LHCN-M2 (cell line): ENCODE measurements at regions not wholly inside any gene's neighbourhood (a gene's known extent, or its start where the extent isn't known, plus 50 kb on each side); places are given as distances from the start of the nearest gene placed in this dataset.
"Not testable (repeated sequence)": the region's sequence is repeated elsewhere in the genome, so short reads cannot be mapped to it uniquely, and the experiment has no call there.

Experiments used
- DNase-seq: peaks from one replicate; pipeline ENCODE4 v3.0.0-alpha.2; 2012; ENCODE audit warnings: low read depth

- DNase-seq: no peak
Measured at GRCh38 chr12:29970501-29970900, 186.8 kb upstream of the TMTC1 start.

GRCh38 chr12:29962276-29963035 lies 178.7 kb upstream of the TMTC1 start:
- no peak for DNase-seq

- peak; percentile 15 for DNase-seq
Measured at GRCh38 chr12:29961231-29961630, 177.5 kb upstream of the TMTC1 start.

GRCh38 chr12:29960122-29960521 lies 176.4 kb upstream of the TMTC1 start:
- no peak for DNase-seq

- DNase-seq: no peak
Measured at GRCh38 chr12:29957835-29958234, 174.1 kb upstream of the TMTC1 start.

- no peak for DNase-seq
Measured at GRCh38 chr12:29945904-29946303, 162.2 kb upstream of the TMTC1 start.

DNA sequence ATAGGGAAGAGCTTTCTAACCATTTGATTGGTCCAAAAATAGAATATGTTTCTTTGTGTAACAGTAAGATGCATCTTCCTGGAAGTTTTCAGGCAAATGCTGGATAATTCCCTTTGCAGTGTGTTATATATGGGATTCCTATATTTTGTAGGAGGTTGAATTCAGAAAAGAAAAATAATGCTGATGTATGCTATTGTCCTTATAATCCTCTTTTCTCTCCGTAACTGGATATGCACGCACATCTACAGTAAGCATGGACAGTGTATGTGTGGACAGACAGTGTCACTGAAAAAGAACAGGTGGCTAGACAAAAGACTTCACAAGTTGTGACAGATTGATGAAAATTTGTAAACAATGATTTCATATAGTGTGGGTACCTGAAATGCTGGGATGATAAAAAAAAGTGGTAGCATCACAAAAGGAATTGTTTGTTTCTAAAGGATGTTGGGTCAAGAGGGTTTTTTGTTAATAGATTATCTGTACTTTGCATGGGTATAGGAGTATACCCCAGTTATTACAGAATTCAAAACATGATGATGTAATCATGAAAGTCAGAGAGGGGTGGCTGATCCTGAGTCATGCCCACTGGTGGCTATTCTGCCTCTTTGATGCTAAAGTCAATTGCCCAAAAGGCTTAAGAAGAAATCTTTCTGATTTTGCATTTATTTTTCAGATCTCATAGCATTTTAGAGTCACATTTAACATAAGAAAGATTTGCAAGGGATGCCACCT lies 160.7 kb upstream of the TMTC1 start:
- DNase-seq: peak; percentile 2

DNA sequence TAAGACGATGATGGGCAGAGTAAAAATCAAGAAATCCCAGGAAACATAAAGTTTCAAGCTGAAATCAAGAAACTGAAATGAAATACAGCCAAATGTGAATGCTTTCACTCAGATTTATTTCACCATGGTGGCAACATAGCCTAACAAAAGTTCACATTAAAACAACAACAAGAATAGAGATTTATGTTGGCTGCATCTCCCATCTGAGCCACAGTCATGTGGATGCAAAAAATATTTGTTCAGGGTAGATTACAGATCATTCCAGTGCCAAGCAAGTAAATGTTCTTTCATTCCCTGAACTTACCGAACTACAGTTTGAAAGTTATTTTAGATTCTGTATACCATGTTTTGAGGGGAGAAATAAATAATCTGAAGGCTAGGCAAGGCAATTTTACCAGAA lies 159.9 kb upstream of the TMTC1 start:
- DNase-seq: no peak

- DNase-seq: no peak
Measured at GRCh38 chr12:29940811-29941210, 157.1 kb upstream of the TMTC1 start.

DNA sequence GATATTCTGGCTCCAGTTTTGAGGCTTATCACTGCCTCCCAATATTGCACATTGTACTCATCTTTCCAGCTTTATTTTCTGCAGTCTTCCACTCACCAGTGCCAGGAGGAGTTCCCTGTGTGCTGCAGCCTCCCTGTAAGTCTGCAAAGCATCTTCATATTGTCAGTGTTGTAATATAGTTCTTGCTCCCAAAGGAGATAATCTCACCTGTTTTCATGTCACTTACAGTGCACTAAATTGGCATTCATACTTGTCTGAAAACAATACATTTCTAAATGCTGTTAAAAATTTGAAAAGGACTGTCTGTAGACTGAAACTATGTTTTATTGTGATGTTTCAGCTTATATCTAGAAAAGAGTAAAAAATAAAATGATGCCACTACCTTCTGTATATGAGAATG lies 146.8 kb upstream of the TMTC1 start:
- no peak for DNase-seq

DNA sequence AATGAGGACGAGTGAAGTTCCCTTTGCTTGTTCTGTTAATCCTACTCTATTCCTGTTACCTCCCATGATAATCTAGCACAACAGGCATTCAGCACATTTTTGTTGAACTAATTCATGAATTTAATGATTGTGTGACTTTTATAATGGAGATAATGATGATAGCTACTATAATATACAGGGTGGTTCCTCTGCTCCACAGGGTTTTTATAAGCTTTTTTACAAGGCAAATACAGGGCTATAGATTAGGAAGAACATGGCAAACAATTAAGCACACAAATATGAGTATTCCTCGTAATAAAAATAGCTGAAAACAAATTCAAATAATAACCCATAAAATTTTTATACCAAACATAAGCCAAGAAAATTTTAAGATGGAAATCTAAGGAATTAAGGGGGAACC lies 145.6 kb upstream of the TMTC1 start:
- no peak for DNase-seq

DNA sequence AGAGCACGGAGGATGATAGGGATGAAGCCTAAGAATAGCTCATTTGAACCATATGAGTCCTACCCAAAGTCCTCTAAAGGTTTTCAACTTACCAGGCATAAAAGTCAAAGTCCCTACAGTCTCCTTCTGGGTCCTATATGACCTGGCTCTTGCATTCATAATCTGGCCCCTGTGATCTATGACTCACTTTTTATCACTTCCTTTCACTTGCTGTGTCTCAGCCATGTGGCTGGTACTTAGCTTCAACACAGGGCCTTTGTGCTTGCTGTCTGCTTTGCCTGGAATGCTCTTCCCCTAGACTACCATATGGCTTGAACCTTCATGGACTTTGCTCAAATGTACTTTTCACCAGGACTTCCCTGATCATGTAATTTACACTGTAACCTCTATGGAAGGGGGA lies 137.6 kb upstream of the TMTC1 start:
- DNase-seq: peak; percentile 65

DNA sequence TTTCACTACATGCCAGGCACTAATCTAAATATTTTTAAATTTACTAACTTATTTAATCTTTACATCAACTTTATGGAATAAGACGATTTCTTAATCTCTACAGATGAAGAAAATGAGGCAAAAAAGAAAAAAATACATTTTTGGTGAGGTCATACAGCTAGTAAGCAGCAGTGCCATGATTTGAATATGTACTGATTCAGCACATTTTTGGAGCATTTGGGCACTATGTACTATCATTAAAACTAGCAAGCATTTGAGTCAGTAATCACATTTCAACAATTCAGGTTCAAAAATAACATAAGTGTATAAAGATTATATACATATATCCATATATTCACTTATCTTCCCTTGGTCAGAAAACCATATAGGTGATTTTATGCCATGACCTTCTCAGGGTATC lies 124.4 kb upstream of the TMTC1 start:
- no peak for DNase-seq

DNA sequence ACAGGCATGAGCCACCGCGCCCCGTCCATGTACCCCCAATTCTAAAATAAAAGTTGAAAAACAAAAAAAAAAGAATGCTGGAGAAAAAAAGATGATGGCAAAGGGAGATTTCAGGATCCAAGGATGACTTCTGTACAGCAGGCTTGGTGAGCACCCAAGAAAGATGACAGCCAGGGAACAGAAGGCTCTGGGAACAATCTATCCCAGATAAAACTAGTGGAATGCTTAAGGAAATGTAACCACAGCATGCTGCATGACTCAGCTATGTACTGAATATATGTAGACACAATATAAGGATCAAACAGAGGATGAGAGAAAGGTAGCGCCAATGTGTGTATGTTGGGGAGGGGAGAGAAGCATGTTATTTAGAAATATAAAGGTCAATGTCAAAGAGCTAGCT lies 123.7 kb upstream of the TMTC1 start:
- DNase-seq: no peak

- no peak for DNase-seq
Measured at GRCh38 chr12:29902043-29902442, 118.3 kb upstream of the TMTC1 start.

- no peak for DNase-seq
Measured at GRCh38 chr12:29901585-29901984, 117.8 kb upstream of the TMTC1 start.

DNA sequence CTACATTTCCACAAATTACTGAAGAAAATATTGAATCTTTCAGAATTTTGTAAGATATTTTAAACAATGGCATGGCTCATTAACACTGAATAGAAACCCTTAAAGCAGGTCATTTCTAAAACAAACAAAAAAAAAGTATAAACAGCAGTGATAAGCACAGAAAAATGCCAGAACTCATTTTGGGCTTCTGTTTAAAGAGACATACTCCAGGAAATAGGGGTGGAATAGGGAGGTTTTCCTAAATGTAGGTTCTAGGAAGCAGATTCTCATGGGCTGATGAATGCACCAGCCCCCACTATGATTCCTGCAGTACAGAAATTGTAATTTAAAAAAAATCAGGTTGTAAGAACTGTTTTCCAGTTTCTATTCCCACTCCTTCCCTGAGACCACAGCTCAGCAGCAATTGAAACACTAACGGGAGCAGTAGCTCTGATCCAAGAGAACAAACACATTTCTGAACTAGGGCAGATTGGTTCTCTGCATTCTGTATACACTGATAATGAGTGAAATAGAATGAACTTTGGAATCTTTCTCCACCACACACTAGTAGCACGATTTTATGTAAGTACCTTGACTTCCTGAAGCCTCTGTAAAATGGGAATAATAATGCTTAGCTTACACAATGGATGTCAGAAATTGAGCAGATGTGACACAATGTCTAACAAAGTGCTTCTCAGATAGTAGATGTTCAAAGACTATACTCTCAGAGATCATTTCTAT lies 115.6 kb upstream of the TMTC1 start:
- DNase-seq: no peak

- DNase-seq: no peak
Measured at GRCh38 chr12:29895966-29896365, 112.2 kb upstream of the TMTC1 start.

DNA sequence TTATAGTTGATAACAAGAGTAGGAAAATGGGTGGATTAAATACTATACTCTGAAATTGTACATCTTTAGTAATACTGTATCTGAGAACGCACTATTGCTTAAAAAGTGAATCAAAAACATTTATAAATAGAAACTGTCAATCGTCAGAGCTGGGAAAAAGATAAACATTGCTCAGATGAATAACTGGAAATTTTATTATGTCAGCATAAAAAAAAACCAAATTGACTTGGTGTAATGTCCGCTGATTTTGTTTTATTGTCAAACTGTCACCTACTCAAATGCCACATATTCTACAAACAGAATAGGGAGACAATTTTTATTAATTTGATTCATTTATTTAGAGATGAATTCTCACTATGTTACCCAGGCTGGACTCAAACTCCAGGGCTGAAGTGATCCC lies 109.3 kb upstream of the TMTC1 start:
- no peak for DNase-seq

- DNase-seq: no peak
Measured at GRCh38 chr12:29891792-29892191, 108.0 kb upstream of the TMTC1 start.

DNA sequence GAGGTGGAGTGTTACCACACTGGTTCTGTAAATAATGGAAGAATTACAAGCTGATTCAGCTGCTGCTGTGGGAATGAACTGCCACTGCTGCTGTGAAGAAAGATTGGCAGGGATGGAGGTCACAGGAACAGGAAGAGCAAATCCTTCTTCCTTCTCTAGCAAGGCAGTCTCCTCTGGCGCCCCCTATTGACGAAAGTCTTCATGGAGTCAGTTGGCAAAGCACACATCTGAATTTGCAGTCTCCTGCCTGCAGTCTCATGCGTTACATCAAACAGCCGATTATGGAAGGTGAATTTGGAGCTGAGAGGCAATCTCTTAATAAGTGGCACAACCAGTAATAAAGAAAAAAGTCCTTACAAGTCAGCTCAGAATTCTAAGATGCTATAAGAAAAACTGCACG lies 106.0 kb upstream of the TMTC1 start:
- DNase-seq: peak; percentile 79

DNA sequence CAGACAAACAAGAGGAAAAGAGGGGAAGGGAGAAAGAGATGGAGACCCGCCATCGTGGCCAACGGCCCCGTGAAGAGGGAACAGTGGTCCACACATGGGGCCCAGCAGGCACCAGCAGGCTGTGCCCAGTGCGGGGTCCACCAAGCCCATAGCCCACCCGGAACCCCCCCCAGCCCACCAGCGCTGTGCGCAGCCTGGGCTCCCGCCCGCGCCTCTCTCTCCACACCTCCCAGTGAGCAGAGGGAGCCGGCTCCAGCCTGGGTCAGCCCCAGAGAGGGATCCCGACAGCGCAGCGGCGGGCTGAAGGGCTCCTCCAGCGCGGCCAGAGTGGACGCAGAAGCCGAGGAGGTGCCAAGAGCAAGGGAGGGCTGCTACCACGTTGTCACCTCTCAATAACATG lies 105.0 kb upstream of the TMTC1 start:
- DNase-seq: no peak

- not testable (repeated sequence) for DNase-seq
Measured at GRCh38 chr12:29884957-29885356, 101.2 kb upstream of the TMTC1 start.
